ENCODE measurements at regions not wholly inside any gene's neighbourhood (a gene's known extent, or its start where the extent isn't known, plus 50 kb on each side); places are given as distances from the start of the nearest gene placed in this dataset.

GRCh38 chr3:144052275-144052674 is 80.7 kb downstream of the DIPK2A start:
- TF ChIP-seq CTCF (IDR thresholded peaks at IDR 0.05) (no peak), POLR2A (IDR thresholded peaks at IDR 0.05) (no peak)
